ENCODE measurements at regions not wholly inside any gene's neighbourhood (a gene's known extent, or its start where the extent isn't known, plus 50 kb on each side); places are given as distances from the start of the nearest gene placed in this dataset.

GRCh38 chr2:6148882-6149281 is 456.7 kb downstream of the SOX11 start:
- H3K27me3 Mint-ChIP-seq (ENCODE audit: low read depth, unreplicated experiment), result no peaks in the 10 kb centered on the region
- H2AFZ ChIP-seq (ENCODE audit: low read depth, low read length), result no peak overlapping the region
- no peaks in the 10 kb centered on the region for H3K36me3 ChIP-seq (ENCODE audit: insufficient read depth, low read length)
- no peak for TF ChIP-seq CTCF (IDR thresholded peaks at IDR 0.05; ENCODE audit: insufficient read depth, low read depth, low read length)
- no peak for TF ChIP-seq EZH2 (IDR thresholded peaks at IDR 0.05; ENCODE audit: insufficient read depth, low read length)
- H3K27ac ChIP-seq (ENCODE audit: low read depth, low read length), result no peak overlapping the region
- peaks cover under 1% of the 10 kb centered on the region for H3K9me3 Mint-ChIP-seq (ENCODE audit: unreplicated experiment)
- H3K36me3 Mint-ChIP-seq (ENCODE audit: low read depth, unreplicated experiment), result no peaks in the 10 kb centered on the region
- no peaks in the 10 kb centered on the region for H3K4me1 ChIP-seq (ENCODE audit: insufficient read depth, low read length)
- H3K4me3 Mint-ChIP-seq (ENCODE audit: unreplicated experiment), result no peak overlapping the region
- H3K4me1 Mint-ChIP-seq (ENCODE audit: low read depth, unreplicated experiment), result peaks cover 3% of the 10 kb centered on the region
- no peak overlapping the region for H3K4me2 ChIP-seq (ENCODE audit: low read length)
- no peak overlapping the region for H3K27ac Mint-ChIP-seq (ENCODE audit: unreplicated experiment)
- H3K27me3 ChIP-seq (ENCODE audit: insufficient read depth, low read length), result no peaks in the 10 kb centered on the region
- no peaks in the 10 kb centered on the region for H3K9me3 ChIP-seq (ENCODE audit: insufficient read depth, low read depth, low read length)
- FAIRE-seq (no peak), DNase-seq (ENCODE audit: low read depth) (peak; percentile 41)
- H3K4me3 ChIP-seq (ENCODE audit: insufficient read depth, low read depth, low read length), result no peak overlapping the region
- H3K9ac ChIP-seq (ENCODE audit: low read length), result no peak overlapping the region
- H4K20me1 ChIP-seq (ENCODE audit: insufficient read depth, low read length), result no peaks in the 10 kb centered on the region
- H3K79me2 ChIP-seq (ENCODE audit: insufficient read depth, low read length), result no peaks in the 10 kb centered on the region

GRCh38 chr2:6159606-6160005 is 467.4 kb downstream of the SOX11 start:
- DNase-seq (ENCODE audit: low read depth) (no peak), FAIRE-seq (no peak)
- Histone ChIP-seq H3K27ac (ENCODE audit: low read depth, low read length) (no peak overlapping the region), H3K9me3 (ENCODE audit: insufficient read depth, low read depth, low read length) (no peaks in the 10 kb centered on the region), H3K79me2 (ENCODE audit: insufficient read depth, low read length) (no peaks in the 10 kb centered on the region), H3K36me3 (ENCODE audit: insufficient read depth, low read length) (no peaks in the 10 kb centered on the region), H4K20me1 (ENCODE audit: insufficient read depth, low read length) (no peaks in the 10 kb centered on the region), H3K9ac (ENCODE audit: low read length) (no peak overlapping the region), H3K4me1 (ENCODE audit: insufficient read depth, low read length) (no peaks in the 10 kb centered on the region), H2AFZ (ENCODE audit: low read depth, low read length) (peak overlapping the region; percentile 9), H3K4me3 (ENCODE audit: insufficient read depth, low read depth, low read length) (no peak overlapping the region), H3K27me3 (ENCODE audit: insufficient read depth, low read length) (no peaks in the 10 kb centered on the region), H3K4me2 (ENCODE audit: low read length) (no peak overlapping the region)
- no peaks in the 10 kb centered on the region for H3K36me3 Mint-ChIP-seq (ENCODE audit: low read depth, unreplicated experiment)
- H3K9me3 Mint-ChIP-seq (ENCODE audit: unreplicated experiment), result peaks cover 8% of the 10 kb centered on the region
- TF ChIP-seq CTCF (IDR thresholded peaks at IDR 0.05; ENCODE audit: insufficient read depth, low read depth, low read length) (no peak), EZH2 (IDR thresholded peaks at IDR 0.05; ENCODE audit: insufficient read depth, low read length) (no peak)
- H3K27ac Mint-ChIP-seq (ENCODE audit: unreplicated experiment), result no peak overlapping the region
- H3K4me1 Mint-ChIP-seq (ENCODE audit: low read depth, unreplicated experiment), result no peaks in the 10 kb centered on the region
- H3K4me3 Mint-ChIP-seq (ENCODE audit: unreplicated experiment), result no peak overlapping the region
- H3K27me3 Mint-ChIP-seq (ENCODE audit: low read depth, unreplicated experiment), result no peaks in the 10 kb centered on the region

GRCh38 chr2:6163932-6164331 is 471.7 kb downstream of the SOX11 start:
- Mint-ChIP-seq H3K4me3 (ENCODE audit: unreplicated experiment) (no peak overlapping the region), H3K27ac (ENCODE audit: unreplicated experiment) (no peak overlapping the region), H3K36me3 (ENCODE audit: low read depth, unreplicated experiment) (no peaks in the 10 kb centered on the region), H3K27me3 (ENCODE audit: low read depth, unreplicated experiment) (no peaks in the 10 kb centered on the region), H3K4me1 (ENCODE audit: low read depth, unreplicated experiment) (no peaks in the 10 kb centered on the region), H3K9me3 (ENCODE audit: unreplicated experiment) (peaks cover 7% of the 10 kb centered on the region)
- no peaks in the 10 kb centered on the region for H3K27me3 ChIP-seq (ENCODE audit: insufficient read depth, low read length)
- FAIRE-seq, result no peak
- no peak overlapping the region for H3K9ac ChIP-seq (ENCODE audit: low read length)
- DNase-seq (ENCODE audit: low read depth), result no peak
- H3K9me3 ChIP-seq (ENCODE audit: insufficient read depth, low read depth, low read length), result no peaks in the 10 kb centered on the region
- H3K4me1 ChIP-seq (ENCODE audit: insufficient read depth, low read length), result no peaks in the 10 kb centered on the region
- no peak overlapping the region for H3K27ac ChIP-seq (ENCODE audit: low read depth, low read length)
- no peak overlapping the region for H3K4me2 ChIP-seq (ENCODE audit: low read length)
- TF ChIP-seq CTCF (IDR thresholded peaks at IDR 0.05; ENCODE audit: insufficient read depth, low read depth, low read length) (no peak), EZH2 (IDR thresholded peaks at IDR 0.05; ENCODE audit: insufficient read depth, low read length) (no peak)
- H4K20me1 ChIP-seq (ENCODE audit: insufficient read depth, low read length), result no peaks in the 10 kb centered on the region
- H3K36me3 ChIP-seq (ENCODE audit: insufficient read depth, low read length), result no peaks in the 10 kb centered on the region
- no peaks in the 10 kb centered on the region for H3K79me2 ChIP-seq (ENCODE audit: insufficient read depth, low read length)
- no peak overlapping the region for H2AFZ ChIP-seq (ENCODE audit: low read depth, low read length)
- no peak overlapping the region for H3K4me3 ChIP-seq (ENCODE audit: insufficient read depth, low read depth, low read length)
